Tibial artery (tissue), 4 donors: ENCODE measurements at regions not wholly inside any gene's neighbourhood (a gene's known extent, or its start where the extent isn't known, plus 50 kb on each side); places are given as distances from the start of the nearest gene placed in this dataset.
A peak's percentile ranks its signal among the peaks of the same experiment; 100 is the strongest.

Experiments
- DNase-seq, 2 donors: peaks; one replicate each; pipeline ENCODE4 v3.0.0-alpha.2; 2019
- H3K27ac ChIP-seq, 2 donors: fragments of 200-600 bp; sonication (generic) in 1 of 2; 1 replicate in 1 of 2; 2 replicates in 1 of 2; pipeline ENCODE4 v1.5.1; 2018 to 2019; ENCODE audit warnings: mild to moderate bottlenecking in 1 of 2
- H3K27me3 ChIP-seq, 2 donors: fragments of 200-600 bp; sonication (generic) in 1 of 2; one replicate each; pipeline versions ENCODE4 v1.5.1 to v1.6.0; 2016 to 2019
- H3K36me3 ChIP-seq, 3 donors: fragments of 200-600 bp; sonication (generic) in 2 of 3; one replicate each; pipeline ENCODE4 v1.5.1; 2016 to 2019; ENCODE audit warnings: mild to moderate bottlenecking in 2 of 3
- H3K4me1 ChIP-seq, 4 donors: fragments of 200-600 bp; sonication (generic) in 2 of 4; 1 replicate in 3 of 4; 2 replicates in 1 of 4; pipeline ENCODE4 v1.5.1; 2016 to 2019
- H3K4me3 ChIP-seq, 2 donors: fragments of 200-600 bp; sonication (generic) in 1 of 2; 1 replicate in 1 of 2; 2 replicates in 1 of 2; pipeline ENCODE4 v1.5.1; 2018 to 2019; ENCODE audit warnings: mild to moderate bottlenecking in 2 of 2
- H3K9me3 ChIP-seq, 3 donors: fragments of 200-600 bp; sonication (generic) in 1 of 3; one replicate each; pipeline ENCODE4 v1.5.1; 2016 to 2019
- CTCF ChIP-seq, 2 experiments: fragments of 200-600 bp in 1 of 2; fragments of 450-650 bp in 1 of 2; IDR thresholded peaks; one replicate each; pipeline ENCODE4 v1.5.1; 2017 to 2019; ENCODE audit warnings: antibody characterized with exemption in 2 of 2, mild to moderate bottlenecking in 1 of 2, moderate library complexity in 1 of 2
- intact Hi-C: fragments of 100-400 bp; cut with DNase I; formaldehyde crosslinking; loops from one replicate; pipeline ENCODE4 v1.15.0; 2023; ENCODE audit warnings: low total_unique reads

- TF ChIP-seq CTCF (IDR thresholded peaks at IDR 0.05), result no peak
- DNase-seq, result no peak
- Histone ChIP-seq H3K4me1 (peaks cover 0 to 59% (median 7%) of the 10 kb centered on the region in 4 donors), H3K27ac (peak overlapping the region; percentile 17 to 41), H3K9me3 (no peaks in the 10 kb centered on the region), H3K27me3 (no peaks in the 10 kb centered on the region), H3K36me3 (no peaks in the 10 kb centered on the region), H3K4me3 (no peak overlapping the region)
- intact Hi-C loops, result no loop called here
These were observed 207.5 kb upstream of the DPH6 start for GRCh38 chr15:35753486-35753885.

GRCh38 chr15:35755237-35755802 lies 209.4 kb upstream of the DPH6 start:
- H3K27me3 ChIP-seq, result no peaks in the 10 kb centered on the region
- peaks cover 0 to 59% (median 7%) of the 10 kb centered on the region in 4 donors for H3K4me1 ChIP-seq
- no peak overlapping the region for H3K27ac ChIP-seq
- no peaks in the 10 kb centered on the region for H3K36me3 ChIP-seq
- intact Hi-C loops, result no loop called here
- no peaks in the 10 kb centered on the region for H3K9me3 ChIP-seq
- no peak for TF ChIP-seq CTCF (IDR thresholded peaks at IDR 0.05)
- DNase-seq, result no peak
- H3K4me3 ChIP-seq, result no peak overlapping the region

- no peak for TF ChIP-seq CTCF (IDR thresholded peaks at IDR 0.05)
- no peak overlapping the region for H3K27ac ChIP-seq
- H3K27me3 ChIP-seq, result no peaks in the 10 kb centered on the region
- H3K36me3 ChIP-seq, result no peaks in the 10 kb centered on the region
- intact Hi-C loops, result no loop called here
- no peak for DNase-seq
- H3K4me3 ChIP-seq, result no peak overlapping the region
- no peaks in the 10 kb centered on the region for H3K9me3 ChIP-seq
- H3K4me1 ChIP-seq, result peaks cover 0 to 58% (median 7%) of the 10 kb centered on the region in 4 donors
These were observed 210.7 kb upstream of the DPH6 start for GRCh38 chr15:35756623-35757022.

GRCh38 chr15:35757361-35757760 lies 211.4 kb upstream of the DPH6 start:
- H3K9me3 ChIP-seq, result no peaks in the 10 kb centered on the region
- no peaks in the 10 kb centered on the region for H3K36me3 ChIP-seq
- no peak overlapping the region for H3K27ac ChIP-seq
- intact Hi-C loops, result no loop called here
- no peaks in the 10 kb centered on the region for H3K27me3 ChIP-seq
- DNase-seq, result no peak
- peaks cover 0 to 51% (median 7%) of the 10 kb centered on the region in 4 donors for H3K4me1 ChIP-seq
- TF ChIP-seq CTCF (IDR thresholded peaks at IDR 0.05), result no peak
- H3K4me3 ChIP-seq, result no peak overlapping the region

- Histone ChIP-seq H3K27me3 (no peaks in the 10 kb centered on the region), H3K27ac (no peak overlapping the region), H3K36me3 (no peaks in the 10 kb centered on the region), H3K9me3 (no peaks in the 10 kb centered on the region), H3K4me3 (no peak overlapping the region), H3K4me1 (peaks cover 0 to 48% (median 7%) of the 10 kb centered on the region in 4 donors)
- DNase-seq, result no peak
- intact Hi-C loops, result no loop called here
- TF ChIP-seq CTCF (IDR thresholded peaks at IDR 0.05), result no peak
These were observed 211.8 kb upstream of the DPH6 start for GRCh38 chr15:35757765-35758164.
